Upper lobe of left lung (tissue), 4 donors: ENCODE measurements at regions not wholly inside any gene's neighbourhood (a gene's known extent, or its start where the extent isn't known, plus 50 kb on each side); places are given as distances from the start of the nearest gene placed in this dataset.

Experiments
- EP300 ChIP-seq, 4 donors: sonication (generic); formaldehyde crosslinking; IDR thresholded peaks; one replicate each; pipeline ENCODE4 v1.5.1; 2017; ENCODE audit warnings: antibody characterized with exemption in 4 of 4, control low read depth in 2 of 4
- POLR2A ChIP-seq, 4 donors: fragments of 450-650 bp; IDR thresholded peaks; one replicate each; pipeline ENCODE4 v1.5.1; 2016 to 2017; ENCODE audit warnings: antibody characterized with exemption in 4 of 4, mild to moderate bottlenecking in 2 of 4
- POLR2AphosphoS5 ChIP-seq, 2 donors: sonication (generic); formaldehyde crosslinking; IDR thresholded peaks; one replicate each; pipeline ENCODE4 v1.5.1; 2017; ENCODE audit warnings: antibody characterized with exemption in 2 of 2
- TF ChIP-seq, protein P1 (sequence below), 6 experiments: fragments of 450-650 bp in 4 of 6; fragments of 200-600 bp in 2 of 6; sonication (generic) in 2 of 6; IDR thresholded peaks; one replicate each; pipeline ENCODE4 v1.5.1; 2016 to 2019; ENCODE audit warnings: antibody characterized with exemption in 6 of 6

DNA sequence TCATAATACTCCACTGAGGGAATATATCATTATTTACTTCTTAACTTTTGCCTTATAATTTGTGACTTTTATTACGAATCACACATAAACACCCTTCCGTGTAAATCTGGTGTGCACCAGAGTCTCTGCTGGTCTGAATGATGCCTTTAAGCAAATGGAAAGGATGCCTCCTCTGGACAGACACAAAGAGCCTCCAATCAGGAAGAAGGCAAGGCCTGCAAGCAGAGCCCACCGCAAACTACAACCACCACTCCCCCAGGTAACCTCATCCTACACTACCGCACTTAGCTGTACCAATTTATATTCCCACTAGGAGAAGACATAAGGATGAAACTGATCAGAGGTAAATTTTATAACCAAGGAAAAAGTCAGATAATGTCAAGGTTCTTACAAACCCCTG, 137.6 kb downstream of the KLF12 start:
- TF ChIP-seq POLR2A (IDR thresholded peaks at IDR 0.05) (no peak), EP300 (IDR thresholded peaks at IDR 0.05) (no peak), POLR2AphosphoS5 (IDR thresholded peaks at IDR 0.05) (no peak)
- TF ChIP-seq, protein P1, sequence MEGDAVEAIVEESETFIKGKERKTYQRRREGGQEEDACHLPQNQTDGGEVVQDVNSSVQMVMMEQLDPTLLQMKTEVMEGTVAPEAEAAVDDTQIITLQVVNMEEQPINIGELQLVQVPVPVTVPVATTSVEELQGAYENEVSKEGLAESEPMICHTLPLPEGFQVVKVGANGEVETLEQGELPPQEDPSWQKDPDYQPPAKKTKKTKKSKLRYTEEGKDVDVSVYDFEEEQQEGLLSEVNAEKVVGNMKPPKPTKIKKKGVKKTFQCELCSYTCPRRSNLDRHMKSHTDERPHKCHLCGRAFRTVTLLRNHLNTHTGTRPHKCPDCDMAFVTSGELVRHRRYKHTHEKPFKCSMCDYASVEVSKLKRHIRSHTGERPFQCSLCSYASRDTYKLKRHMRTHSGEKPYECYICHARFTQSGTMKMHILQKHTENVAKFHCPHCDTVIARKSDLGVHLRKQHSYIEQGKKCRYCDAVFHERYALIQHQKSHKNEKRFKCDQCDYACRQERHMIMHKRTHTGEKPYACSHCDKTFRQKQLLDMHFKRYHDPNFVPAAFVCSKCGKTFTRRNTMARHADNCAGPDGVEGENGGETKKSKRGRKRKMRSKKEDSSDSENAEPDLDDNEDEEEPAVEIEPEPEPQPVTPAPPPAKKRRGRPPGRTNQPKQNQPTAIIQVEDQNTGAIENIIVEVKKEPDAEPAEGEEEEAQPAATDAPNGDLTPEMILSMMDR (IDR thresholded peaks at IDR 0.05): no peak
